H9 (cell line): ENCODE measurements at regions not wholly inside any gene's neighbourhood (a gene's known extent, or its start where the extent isn't known, plus 50 kb on each side); places are given as distances from the start of the nearest gene placed in this dataset.

Experiments used
- DNase-seq: peaks from one replicate; pipeline ENCODE4 v3.0.0-alpha.2; 2017
- H2AFZ ChIP-seq: one replicate; pipeline ENCODE4 v1.6.1; 2013; ENCODE audit warnings: mild to moderate bottlenecking, low read length, control low read depth, moderate library complexity
- H2AK5ac ChIP-seq: 2 replicates; pipeline ENCODE4 v1.6.1; 2013; ENCODE audit warnings: low read length, control low read depth, mixed read lengths; ENCODE audit not compliant: insufficient read length
- H2BK120ac ChIP-seq: one replicate; pipeline ENCODE4 v1.6.1; 2013; ENCODE audit warnings: low read depth, mild to moderate bottlenecking, low read length, control low read depth, inconsistent platforms; ENCODE audit not compliant: poor library complexity, severe bottlenecking
- H2BK12ac ChIP-seq: 2 replicates; pipeline ENCODE4 v1.6.1; 2013; ENCODE audit warnings: low read length, control low read depth, mixed read lengths, low read depth; ENCODE audit not compliant: insufficient read length
- H2BK15ac ChIP-seq: 2 replicates; pipeline ENCODE4 v1.6.1; 2013; ENCODE audit warnings: low read depth, low read length, control low read depth
- H2BK20ac ChIP-seq: one replicate; pipeline ENCODE4 v1.6.1; 2013; ENCODE audit warnings: low read depth, mild to moderate bottlenecking, low read length, control low read depth, inconsistent platforms; ENCODE audit not compliant: poor library complexity, severe bottlenecking
- H2BK5ac ChIP-seq: 2 replicates; pipeline ENCODE4 v1.6.1; 2013; ENCODE audit warnings: low read length, control low read depth, mixed read lengths; ENCODE audit not compliant: insufficient read length
- H3K14ac ChIP-seq: 2 replicates; pipeline ENCODE4 v1.6.1; 2013; ENCODE audit warnings: low read length, control low read depth; ENCODE audit not compliant: insufficient read depth
- H3K18ac ChIP-seq: 2 replicates; pipeline ENCODE4 v1.6.1; 2013; ENCODE audit warnings: low read depth, mild to moderate bottlenecking, mixed read lengths, low read length, control low read depth; ENCODE audit not compliant: insufficient read length
- H3K23ac ChIP-seq: 2 replicates; pipeline ENCODE4 v1.6.1; 2013; ENCODE audit warnings: low read length, control low read depth, mixed read lengths, low read depth; ENCODE audit not compliant: insufficient read length
- H3K23me2 ChIP-seq: 2 replicates; pipeline ENCODE4 v1.6.1; 2013; ENCODE audit warnings: low read depth, mild to moderate bottlenecking, mixed read lengths, low read length, control low read depth; ENCODE audit not compliant: insufficient read length, poor library complexity, severe bottlenecking
- H3K27ac ChIP-seq: 2 replicates; pipeline ENCODE4 v1.5.1; 2013; ENCODE audit warnings: low read length, control low read depth, mixed read lengths, low read depth; ENCODE audit not compliant: insufficient read length
- H3K27me3 ChIP-seq: 2 replicates; pipeline ENCODE4 v1.6.1; 2013; ENCODE audit warnings: low read length, control low read depth, inconsistent platforms; ENCODE audit not compliant: insufficient read depth
- H3K4ac ChIP-seq: 2 replicates; pipeline ENCODE4 v1.6.1; 2013; ENCODE audit warnings: low read depth, mild to moderate bottlenecking, control low read depth, inconsistent platforms, low read length, moderate library complexity
- H3K4me1 ChIP-seq: 2 replicates; pipeline ENCODE4 v1.6.1; 2013; ENCODE audit warnings: low read length, control low read depth, inconsistent platforms; ENCODE audit not compliant: insufficient read depth
- H3K4me2 ChIP-seq: 2 replicates; pipeline ENCODE4 v1.6.1; 2013; ENCODE audit warnings: low read length, control low read depth, mixed read lengths; ENCODE audit not compliant: insufficient read length, insufficient read depth
- H3K56ac ChIP-seq: 2 replicates; pipeline ENCODE4 v1.6.1; 2013; ENCODE audit warnings: low read depth, mild to moderate bottlenecking, mixed read lengths, low read length, control low read depth; ENCODE audit not compliant: insufficient read length
- H3K79me1 ChIP-seq: 2 replicates; pipeline ENCODE4 v1.6.1; 2013; ENCODE audit warnings: low read depth, mild to moderate bottlenecking, moderate library complexity, low read length, control low read depth, inconsistent platforms; ENCODE audit not compliant: insufficient read depth, poor library complexity, severe bottlenecking
- H3K79me2 ChIP-seq: 2 replicates; pipeline ENCODE4 v1.6.1; 2013; ENCODE audit warnings: low read length, control low read depth, inconsistent platforms; ENCODE audit not compliant: insufficient read depth
- H3K9ac ChIP-seq: 2 replicates; pipeline ENCODE4 v1.6.1; 2013; ENCODE audit warnings: low read length, control low read depth, mixed read lengths; ENCODE audit not compliant: insufficient read length; ENCODE audit errors: extremely low read depth
- H3K9me3 ChIP-seq: one replicate; pipeline ENCODE4 v1.6.1; 2013; ENCODE audit warnings: low read depth, low read length, inconsistent platforms; ENCODE audit not compliant: control insufficient read depth
- H3T11ph ChIP-seq: one replicate; pipeline ENCODE4 v1.6.1; 2013; ENCODE audit warnings: mild to moderate bottlenecking, low read length, control low read depth, inconsistent platforms
- H4K20me1 ChIP-seq: one replicate; pipeline ENCODE4 v1.6.1; 2013; ENCODE audit not compliant: control insufficient read depth, insufficient read length, insufficient read depth
- H4K5ac ChIP-seq: 2 replicates; pipeline ENCODE4 v1.6.1; 2013; ENCODE audit warnings: low read depth, mild to moderate bottlenecking, mixed read lengths, low read length, control low read depth; ENCODE audit not compliant: insufficient read length
- H4K8ac ChIP-seq: replicated peaks from 2 replicates; pipeline ENCODE4 v1.6.1; 2013; ENCODE audit warnings: low read length, control low read depth, mixed read lengths, low read depth; ENCODE audit not compliant: insufficient read length
- H4K91ac ChIP-seq: 2 replicates; pipeline ENCODE4 v1.6.1; 2013; ENCODE audit warnings: low read depth, mild to moderate bottlenecking, moderate library complexity, mixed read lengths, low read length, control low read depth; ENCODE audit not compliant: insufficient read length
- H3K27ac Mint-ChIP-seq, 3 experiments: 2 replicates in 2 of 3; 3 replicates in 1 of 3; pipeline ENCODE4 v1.8.0; 2020 to 2021; ENCODE audit warnings: mixed read lengths in 3 of 3, mild to moderate bottlenecking in 1 of 3, moderate library complexity in 1 of 3
- H3K27me3 Mint-ChIP-seq: 2 replicates; pipeline ENCODE4 v1.8.0; 2021; ENCODE audit warnings: low read depth, mild to moderate bottlenecking, moderate library complexity, mixed read lengths
- H3K36me3 Mint-ChIP-seq, 3 experiments: 2 replicates in 2 of 3; 3 replicates in 1 of 3; pipeline ENCODE4 v1.8.0; 2020 to 2021; ENCODE audit warnings: low read depth in 3 of 3, mixed read lengths in 3 of 3; ENCODE audit not compliant: insufficient read depth in 1 of 3
- H3K4me1 Mint-ChIP-seq, 2 experiments: 2 replicates each; pipeline ENCODE4 v1.8.0; 2020; ENCODE audit warnings: mixed read lengths in 2 of 2
- H3K4me3 Mint-ChIP-seq, 2 experiments: 2 replicates in 1 of 2; 3 replicates in 1 of 2; pipeline ENCODE4 v1.8.0; 2020 to 2021; ENCODE audit warnings: mild to moderate bottlenecking in 2 of 2, mixed read lengths in 2 of 2, moderate library complexity in 1 of 2
- H3K9me3 Mint-ChIP-seq, 2 experiments: 2 replicates in 1 of 2; 3 replicates in 1 of 2; pipeline ENCODE4 v1.8.0; 2020; ENCODE audit warnings: mild to moderate bottlenecking in 2 of 2, mixed read lengths in 2 of 2, moderate library complexity in 1 of 2
- WGBS: extraction: QIAGEN DNeasy Blood & Tissue Kit; methylation state at CpG from one replicate; pipeline ENCODE4 v1.1.7; 2013; ENCODE audit warnings: missing lambda C conversion rate, low lambda C conversion rate, mixed read lengths; ENCODE audit not compliant: insufficient read length; ENCODE audit errors: extremely low coverage; 5-methylcytosine and 5-hydroxymethylcytosine counted together
- TF ChIP-seq, protein P1 (sequence below): fragments of 200-600 bp; sonication (generic); conservative IDR thresholded peaks from 3 replicates; pipeline ENCODE4 v1.8.0; 2021; ENCODE audit warnings: antibody characterized with exemption, mild to moderate bottlenecking

DNA sequence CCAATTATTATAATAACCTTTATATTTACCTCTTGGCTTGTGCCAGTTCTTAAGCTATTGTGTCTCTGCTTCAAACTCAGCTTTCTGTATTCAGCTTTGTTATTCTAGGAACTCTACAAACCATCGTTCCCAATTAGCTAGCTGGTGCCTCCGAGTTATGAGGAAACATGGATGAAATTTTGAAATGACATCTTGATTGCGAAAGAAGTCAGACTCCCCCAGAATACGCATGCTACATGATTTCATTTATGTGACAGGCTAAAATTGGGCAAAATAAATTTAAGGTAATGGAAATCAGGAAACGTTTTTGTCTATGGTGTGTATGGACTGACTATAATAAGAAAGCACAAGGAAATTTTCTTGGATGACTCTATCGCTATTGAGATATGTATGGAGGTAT is 256.8 kb upstream of the NCAM2 start:
- Histone ChIP-seq H3K23ac (no peak overlapping the region), H3K56ac (no peak overlapping the region), H4K20me1 (no peaks in the 10 kb centered on the region), H3K4ac (no peak overlapping the region), H2BK12ac (no peak overlapping the region), H3K4me1 (no peaks in the 10 kb centered on the region), H3T11ph (no peak overlapping the region), H3K27ac (no peak overlapping the region), H3K9ac (no peak overlapping the region), H2BK20ac (no peak overlapping the region), H4K91ac (no peak overlapping the region), H2BK120ac (no peak overlapping the region), H2BK5ac (no peak overlapping the region), H2AK5ac (no peak overlapping the region), H3K4me2 (no peak overlapping the region), H3K9me3 (no peaks in the 10 kb centered on the region), H2BK15ac (no peak overlapping the region), H4K5ac (no peak overlapping the region), H3K27me3 (no peaks in the 10 kb centered on the region), H3K79me2 (no peaks in the 10 kb centered on the region), H4K8ac (no peak overlapping the region), H3K18ac (no peak overlapping the region), H3K14ac (no peak overlapping the region), H3K79me1 (no peaks in the 10 kb centered on the region), H3K23me2 (no peaks in the 10 kb centered on the region), H2AFZ (no peak overlapping the region)
- no peaks in the 10 kb centered on the region for H3K27me3 Mint-ChIP-seq
- H3K4me3 Mint-ChIP-seq, result no peak overlapping the region
- no CpG with 5 or more reads among the region's 6 CpGs for WGBS
- TF ChIP-seq, protein P1, sequence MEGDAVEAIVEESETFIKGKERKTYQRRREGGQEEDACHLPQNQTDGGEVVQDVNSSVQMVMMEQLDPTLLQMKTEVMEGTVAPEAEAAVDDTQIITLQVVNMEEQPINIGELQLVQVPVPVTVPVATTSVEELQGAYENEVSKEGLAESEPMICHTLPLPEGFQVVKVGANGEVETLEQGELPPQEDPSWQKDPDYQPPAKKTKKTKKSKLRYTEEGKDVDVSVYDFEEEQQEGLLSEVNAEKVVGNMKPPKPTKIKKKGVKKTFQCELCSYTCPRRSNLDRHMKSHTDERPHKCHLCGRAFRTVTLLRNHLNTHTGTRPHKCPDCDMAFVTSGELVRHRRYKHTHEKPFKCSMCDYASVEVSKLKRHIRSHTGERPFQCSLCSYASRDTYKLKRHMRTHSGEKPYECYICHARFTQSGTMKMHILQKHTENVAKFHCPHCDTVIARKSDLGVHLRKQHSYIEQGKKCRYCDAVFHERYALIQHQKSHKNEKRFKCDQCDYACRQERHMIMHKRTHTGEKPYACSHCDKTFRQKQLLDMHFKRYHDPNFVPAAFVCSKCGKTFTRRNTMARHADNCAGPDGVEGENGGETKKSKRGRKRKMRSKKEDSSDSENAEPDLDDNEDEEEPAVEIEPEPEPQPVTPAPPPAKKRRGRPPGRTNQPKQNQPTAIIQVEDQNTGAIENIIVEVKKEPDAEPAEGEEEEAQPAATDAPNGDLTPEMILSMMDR, result no peak
- H3K27ac Mint-ChIP-seq, result no peak overlapping the region
- peaks cover 3 to 6% of the 10 kb centered on the region in 2 experiments; a peak in 4 of 5 replicates for H3K9me3 Mint-ChIP-seq
- peaks cover 12 to 14% of the 10 kb centered on the region in 2 experiments for H3K4me1 Mint-ChIP-seq
- no peak for DNase-seq
- peaks cover 0 to 17% (median 3%) of the 10 kb centered on the region in 3 experiments; a peak in 4 of 7 replicates for H3K36me3 Mint-ChIP-seq
